ENCODE measurements at regions not wholly inside any gene's neighbourhood (a gene's known extent, or its start where the extent isn't known, plus 50 kb on each side); places are given as distances from the start of the nearest gene placed in this dataset.

- Mint-ChIP-seq H3K4me3 (no peak overlapping the region), H3K4me1 (ENCODE audit: unreplicated experiment) (no peaks in the 10 kb centered on the region), H3K27ac (no peak overlapping the region), H3K36me3 (no peaks in the 10 kb centered on the region), H3K27me3 (no peaks in the 10 kb centered on the region), H3K9me3 (no peaks in the 10 kb centered on the region)
- no peak for TF ChIP-seq CTCF (conservative IDR thresholded peaks at IDR 0.05)
- no peak for DNase-seq (ENCODE audit: extremely low spot score, unreplicated experiment)
These were observed 226.9 kb upstream of the SMIM31 start for GRCh38 chr4:164526933-164527583.

DNA sequence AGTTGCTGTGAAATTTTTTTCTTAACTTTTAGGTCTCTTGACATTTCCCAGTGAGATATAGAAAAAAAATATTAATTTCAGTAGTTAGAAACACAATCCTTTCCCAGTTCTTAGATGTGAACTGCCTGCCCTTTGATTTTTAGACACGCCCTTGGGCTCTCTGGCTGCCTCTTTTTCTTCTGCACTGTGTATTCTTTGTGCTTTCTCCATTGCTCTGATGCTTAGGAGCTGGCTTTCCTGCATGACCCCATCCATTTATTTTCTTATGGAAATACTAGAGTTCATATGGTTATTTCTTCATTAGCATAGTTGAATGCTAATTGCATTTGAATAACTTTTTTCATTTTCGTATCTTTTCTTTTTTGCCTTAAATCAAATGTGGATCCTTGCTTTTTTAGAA is 224.9 kb upstream of the SMIM31 start:
- no peak for TF ChIP-seq CTCF (conservative IDR thresholded peaks at IDR 0.05)
- Mint-ChIP-seq H3K27ac (no peak overlapping the region), H3K27me3 (no peaks in the 10 kb centered on the region), H3K36me3 (no peaks in the 10 kb centered on the region), H3K4me3 (no peak overlapping the region), H3K9me3 (no peaks in the 10 kb centered on the region), H3K4me1 (ENCODE audit: unreplicated experiment) (no peaks in the 10 kb centered on the region)
- no peak for DNase-seq (ENCODE audit: extremely low spot score, unreplicated experiment)

DNA sequence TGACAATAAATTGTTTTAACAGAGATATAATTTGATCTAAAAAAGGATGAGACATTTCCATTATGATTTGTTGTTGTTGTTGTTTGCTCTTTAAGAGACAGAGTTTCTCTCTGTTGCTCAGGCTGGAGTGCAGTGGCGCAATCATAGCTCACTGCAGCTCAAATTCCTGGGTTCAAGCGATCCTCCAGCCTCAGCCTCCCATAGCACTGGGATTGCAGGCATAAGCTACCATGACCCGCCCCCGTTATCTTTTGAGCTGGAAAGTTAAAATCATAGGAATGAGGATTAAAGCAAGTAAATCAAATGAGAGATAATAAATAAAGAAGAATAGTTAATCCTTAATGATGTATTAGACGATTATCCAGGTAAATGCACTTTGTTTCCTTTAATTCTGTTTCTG is 224.4 kb upstream of the SMIM31 start:
- TF ChIP-seq CTCF (conservative IDR thresholded peaks at IDR 0.05), result no peak
- no peak overlapping the region for H3K4me3 Mint-ChIP-seq
- no peaks in the 10 kb centered on the region for H3K36me3 Mint-ChIP-seq
- no peak for DNase-seq (ENCODE audit: extremely low spot score, unreplicated experiment)
- no peaks in the 10 kb centered on the region for H3K4me1 Mint-ChIP-seq (ENCODE audit: unreplicated experiment)
- no peaks in the 10 kb centered on the region for H3K9me3 Mint-ChIP-seq
- no peaks in the 10 kb centered on the region for H3K27me3 Mint-ChIP-seq
- no peak overlapping the region for H3K27ac Mint-ChIP-seq

DNA sequence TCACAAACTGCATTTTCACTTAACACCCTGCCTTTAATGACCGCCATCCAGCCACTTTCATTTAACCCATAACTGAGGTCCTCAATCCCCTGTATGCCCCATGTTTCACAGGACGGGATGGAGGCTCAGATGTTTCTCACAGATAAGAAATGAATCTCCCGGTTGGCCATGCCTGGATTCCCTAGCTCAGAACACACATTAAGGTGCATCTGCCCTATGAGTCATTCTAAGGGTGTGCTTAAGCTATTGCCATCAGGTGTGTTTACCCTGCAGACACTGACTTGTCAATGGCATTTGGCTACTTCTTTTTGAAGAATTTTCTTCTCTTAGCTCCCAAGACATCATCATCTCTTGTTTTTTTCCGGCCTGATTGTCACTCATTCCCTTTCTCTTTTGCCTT is 222.6 kb upstream of the SMIM31 start:
- no peak for DNase-seq (ENCODE audit: extremely low spot score, unreplicated experiment)
- Mint-ChIP-seq H3K9me3 (no peaks in the 10 kb centered on the region), H3K36me3 (no peaks in the 10 kb centered on the region), H3K27ac (no peak overlapping the region), H3K4me3 (no peak overlapping the region), H3K4me1 (ENCODE audit: unreplicated experiment) (peaks cover 6% of the 10 kb centered on the region), H3K27me3 (no peaks in the 10 kb centered on the region)
- TF ChIP-seq CTCF (conservative IDR thresholded peaks at IDR 0.05), result no peak

DNA sequence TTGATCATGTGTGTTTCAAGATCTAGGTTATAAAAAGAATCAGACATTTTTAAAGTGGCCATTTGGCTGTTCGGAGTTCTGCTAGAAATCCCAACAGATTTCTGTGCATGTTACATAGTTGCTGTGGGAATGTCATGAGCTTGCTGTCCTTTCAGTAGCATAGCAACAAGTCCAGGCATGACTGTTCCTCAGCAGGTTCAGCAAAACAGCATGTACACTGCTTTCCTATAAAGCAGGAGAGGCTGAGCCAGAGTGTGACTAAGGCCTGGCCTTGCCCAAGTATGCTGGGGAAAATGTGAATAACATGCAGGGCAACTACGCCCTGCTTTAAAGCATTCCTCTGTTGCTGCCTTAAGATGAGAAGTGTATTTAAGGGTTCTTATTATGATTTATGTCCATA is 217.1 kb upstream of the SMIM31 start:
- peak overlapping the region; percentile 95 for H3K27ac Mint-ChIP-seq
- no peaks in the 10 kb centered on the region for H3K36me3 Mint-ChIP-seq
- peaks cover 4% of the 10 kb centered on the region for H3K9me3 Mint-ChIP-seq
- peak overlapping the region; percentile 37 for H3K4me3 Mint-ChIP-seq
- peaks cover 10% of the 10 kb centered on the region for H3K4me1 Mint-ChIP-seq (ENCODE audit: unreplicated experiment)
- no peak for DNase-seq (ENCODE audit: extremely low spot score, unreplicated experiment)
- peaks cover 3% of the 10 kb centered on the region for H3K27me3 Mint-ChIP-seq
- TF ChIP-seq CTCF (conservative IDR thresholded peaks at IDR 0.05), result peak; percentile 17

DNA sequence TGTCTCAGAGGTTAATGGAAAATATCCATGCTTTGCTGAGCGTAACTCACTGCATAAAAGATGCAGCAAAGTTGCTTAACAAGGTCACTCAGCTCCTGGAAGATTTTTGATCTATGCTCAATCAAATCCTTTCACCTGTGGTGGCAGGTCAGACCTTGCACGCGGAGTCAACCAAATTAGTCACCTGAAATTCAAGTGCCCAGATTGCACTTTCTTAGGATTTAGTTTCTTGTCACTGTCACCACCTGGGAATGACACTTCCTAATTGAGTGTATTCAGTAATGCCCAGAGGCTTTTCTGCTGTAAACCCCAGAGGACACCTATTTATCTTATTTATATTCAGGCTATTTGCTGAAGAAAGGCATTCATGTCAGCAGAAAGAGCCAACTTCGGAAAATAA is 215.8 kb upstream of the SMIM31 start:
- Mint-ChIP-seq H3K27me3 (peaks cover 3% of the 10 kb centered on the region), H3K36me3 (no peaks in the 10 kb centered on the region), H3K4me1 (ENCODE audit: unreplicated experiment) (peaks cover 10% of the 10 kb centered on the region), H3K27ac (peak overlapping the region; percentile 76), H3K9me3 (peaks cover 6% of the 10 kb centered on the region), H3K4me3 (no peak overlapping the region)
- no peak for DNase-seq (ENCODE audit: extremely low spot score, unreplicated experiment)
- no peak for TF ChIP-seq CTCF (conservative IDR thresholded peaks at IDR 0.05)

Measured in type B pancreatic cell (in vitro differentiated cells).